GM12878 (cell line): ENCODE measurements at regions not wholly inside any gene's neighbourhood (a gene's known extent, or its start where the extent isn't known, plus 50 kb on each side); places are given as distances from the start of the nearest gene placed in this dataset.
A peak's percentile ranks its signal among the peaks of the same experiment; 100 is the strongest.

ENCODE experiments used
- ATAC-seq: fragments of 200-7000 bp; cut with Tn5 transposase; 3 replicates; pipeline ENCODE4 v1.9.1; 2020; ENCODE audit warnings: mild to moderate bottlenecking, moderate library complexity
- BruUV-seq: library from RNA; stranded (reverse); fragments of 400-500 nt; replicated peaks from 2 replicates; lab custom pipeline; 2021; lab: Mats Ljungman, UMichigan
- CTCF ChIA-PET: fragments of 300-600 bp; sonication (Branson Sonifier 250); formaldehyde crosslinking; extraction: SDS; loops from one replicate; lab custom pipeline; 2021; ENCODE audit warnings: inconsistent platforms; lab: Yijun Ruan, JAX
- POLR2A ChIA-PET: fragments of 350-600 bp; formaldehyde crosslinking; extraction: SDS; loops from one replicate; lab custom pipeline; 2021; ENCODE audit warnings: inconsistent platforms; lab: Charles Lee
- RAD21 ChIA-PET: fragments of 300-600 bp; sonication (Branson Sonifier 250); formaldehyde crosslinking; loops from one replicate; lab custom pipeline; 2023; ENCODE audit warnings: antibody characterized with exemption; ENCODE audit not compliant: unreplicated experiment; lab: Charles Lee
- SMC1A ChIA-PET: fragments of 300-600 bp; sonication (Branson Sonifier 250); formaldehyde crosslinking; loops from one replicate; lab custom pipeline; 2023; ENCODE audit not compliant: unreplicated experiment, uncharacterized antibody; lab: Charles Lee
- DNase-seq: peaks from one replicate; pipeline ENCODE4 v3.0.0-alpha.2; 2011; ENCODE audit warnings: low read depth, low spot score
- FAIRE-seq: peaks from 3 replicates; lab custom pipeline; 2011; peaks lifted over from hg19 to GRCh38; lab: Jason Lieb, UNC
- H2AFZ ChIP-seq: 2 replicates; pipeline ENCODE4 v1.6.0; 2011; ENCODE audit warnings: low read depth, low read length, control low read depth; ENCODE audit not compliant: control insufficient read depth
- H3K27ac ChIP-seq: 2 replicates; pipeline ENCODE4 v1.5.1; 2011; ENCODE audit warnings: control low read depth; ENCODE audit not compliant: control insufficient read depth, insufficient read depth
- H3K27me3 ChIP-seq, 2 experiments: replicated peaks in 1 of 2; 2 replicates each; pipeline versions ENCODE4 v1.6.0 to v1.6.1; 2011; ENCODE audit warnings: low read length in 1 of 2; ENCODE audit not compliant: control insufficient read depth in 2 of 2, insufficient read depth in 2 of 2
- H3K36me3 ChIP-seq, 2 experiments: 2 replicates each; pipeline ENCODE4 v1.5.1; 2011; ENCODE audit warnings: low read length in 1 of 2; ENCODE audit not compliant: control insufficient read depth in 2 of 2, insufficient read depth in 2 of 2
- H3K4me1 ChIP-seq: 2 replicates; pipeline ENCODE4 v1.6.1; 2011; ENCODE audit warnings: mild to moderate bottlenecking, low read length, moderate library complexity, mixed read lengths; ENCODE audit not compliant: control insufficient read depth, insufficient read depth
- H3K4me2 ChIP-seq: 2 replicates; pipeline ENCODE4 v1.6.0; 2011; ENCODE audit warnings: control low read depth; ENCODE audit not compliant: control insufficient read depth, insufficient read depth
- H3K4me3 ChIP-seq: fragments of 200-600 bp; sonication (generic); 2 replicates; pipeline ENCODE4 v1.5.1; 2016
- H3K79me2 ChIP-seq: 2 replicates; pipeline ENCODE4 v1.6.0; 2011; ENCODE audit warnings: low read length; ENCODE audit not compliant: control insufficient read depth, insufficient read depth
- H3K9ac ChIP-seq: 2 replicates; pipeline ENCODE4 v1.8.0; 2011; ENCODE audit warnings: low read length, control low read depth, mixed read lengths; ENCODE audit not compliant: control insufficient read depth, insufficient read depth
- H3K9me3 ChIP-seq: replicated peaks from 3 replicates; pipeline ENCODE4 v1.5.1; 2011; ENCODE audit warnings: mild to moderate bottlenecking, low read length; ENCODE audit not compliant: control insufficient read depth, insufficient read depth
- H4K20me1 ChIP-seq: 2 replicates; pipeline ENCODE4 v1.6.0; 2011; ENCODE audit not compliant: control insufficient read depth, insufficient read depth
- BRCA1 ChIP-seq: IDR thresholded peaks from 2 replicates; pipeline ENCODE4 v1.6.1; 2011; ENCODE audit warnings: low read depth, low read length, improper control_type of control experiment
- CBFB ChIP-seq: IDR thresholded peaks from 2 replicates; pipeline ENCODE4 v1.6.1; 2016; ENCODE audit warnings: antibody characterized with exemption, low read depth
- CEBPB ChIP-seq, 2 experiments: fragments of 150-350 bp in 1 of 2; IDR thresholded peaks; 2 replicates each; pipeline ENCODE4 v1.6.1; 2012 to 2014; ENCODE audit warnings: low read depth in 2 of 2, low read length in 2 of 2, borderline replicate concordance in 1 of 2, inconsistent platforms in 1 of 2
- GATAD2B ChIP-seq: fragments of 450-650 bp; conservative IDR thresholded peaks from 2 replicates; pipeline ENCODE4 v1.6.1; 2017; ENCODE audit warnings: low read depth, mild to moderate bottlenecking, moderate library complexity
- MEF2A ChIP-seq: IDR thresholded peaks from 2 replicates; pipeline ENCODE4 v1.6.1; 2011; ENCODE audit warnings: low read depth, mild to moderate bottlenecking, low read length, moderate library complexity; ENCODE audit not compliant: insufficient read depth
- MTA3 ChIP-seq: IDR thresholded peaks from 2 replicates; pipeline ENCODE4 v1.6.1; 2012; ENCODE audit warnings: low read length, inconsistent platforms, borderline replicate concordance
- NR2F1 ChIP-seq: fragments of 450-650 bp; conservative IDR thresholded peaks from 2 replicates; pipeline ENCODE4 v1.6.1; 2017; ENCODE audit warnings: mild to moderate bottlenecking
- PAX8 ChIP-seq: fragments of 450-650 bp; IDR thresholded peaks from 2 replicates; pipeline ENCODE4 v1.6.1; 2017; ENCODE audit warnings: mild to moderate bottlenecking, moderate library complexity
- POLR2A ChIP-seq: IDR thresholded peaks from 2 replicates; pipeline ENCODE4 v1.6.1; 2011; ENCODE audit warnings: low read depth, mild to moderate bottlenecking, low read length
- POLR2AphosphoS2 ChIP-seq: IDR thresholded peaks from 2 replicates; pipeline ENCODE4 v1.6.1; 2011; ENCODE audit warnings: low read depth, mild to moderate bottlenecking, low read length, improper control_type of control experiment, moderate library complexity
- RUNX3 ChIP-seq: IDR thresholded peaks from 2 replicates; pipeline ENCODE4 v1.6.1; 2012; ENCODE audit warnings: low read length, inconsistent platforms
- SRF ChIP-seq, 2 experiments: IDR thresholded peaks; 2 replicates each; pipeline ENCODE4 v1.6.1; 2011; ENCODE audit warnings: low read depth in 2 of 2, low read length in 2 of 2, mild to moderate bottlenecking in 1 of 2, moderate library complexity in 1 of 2
- ZNF622 ChIP-seq: fragments of 450-650 bp; IDR thresholded peaks from 2 replicates; pipeline ENCODE4 v1.6.1; 2017; ENCODE audit warnings: mild to moderate bottlenecking, inconsistent platforms
- WGBS: methylation state at CpG from one replicate; pipeline ENCODE4 v1.1.6; 2016; ENCODE audit warnings: low lambda C conversion rate; ENCODE audit not compliant: insufficient replicate concordance, insufficient coverage; ENCODE audit errors: missing lambda C conversion rate; 5-methylcytosine and 5-hydroxymethylcytosine counted together
- in situ Hi-C: fragments of 300-500 bp; cut with MboI; formaldehyde crosslinking; loops from 9 replicates; pipeline ENCODE4 v1.14.3; 2018; ENCODE audit warnings: mixed read lengths
- intact Hi-C: fragments of 100-400 bp; cut with micrococcal nuclease; formaldehyde crosslinking; loops from one replicate; pipeline ENCODE4 v1.14.2; 2022; ENCODE audit not compliant: unreplicated experiment
- TF ChIP-seq, protein P1 (sequence below): fragments of 450-650 bp; IDR thresholded peaks from 2 replicates; pipeline ENCODE4 v1.6.1; 2018; ENCODE audit warnings: mild to moderate bottlenecking, low read depth, moderate library complexity; ENCODE audit not compliant: partially characterized antibody
- TF ChIP-seq, protein P2 (sequence below): IDR thresholded peaks from 2 replicates; pipeline ENCODE4 v1.6.1; 2012; ENCODE audit warnings: low read depth, low read length, improper control_type of control experiment

DNA sequence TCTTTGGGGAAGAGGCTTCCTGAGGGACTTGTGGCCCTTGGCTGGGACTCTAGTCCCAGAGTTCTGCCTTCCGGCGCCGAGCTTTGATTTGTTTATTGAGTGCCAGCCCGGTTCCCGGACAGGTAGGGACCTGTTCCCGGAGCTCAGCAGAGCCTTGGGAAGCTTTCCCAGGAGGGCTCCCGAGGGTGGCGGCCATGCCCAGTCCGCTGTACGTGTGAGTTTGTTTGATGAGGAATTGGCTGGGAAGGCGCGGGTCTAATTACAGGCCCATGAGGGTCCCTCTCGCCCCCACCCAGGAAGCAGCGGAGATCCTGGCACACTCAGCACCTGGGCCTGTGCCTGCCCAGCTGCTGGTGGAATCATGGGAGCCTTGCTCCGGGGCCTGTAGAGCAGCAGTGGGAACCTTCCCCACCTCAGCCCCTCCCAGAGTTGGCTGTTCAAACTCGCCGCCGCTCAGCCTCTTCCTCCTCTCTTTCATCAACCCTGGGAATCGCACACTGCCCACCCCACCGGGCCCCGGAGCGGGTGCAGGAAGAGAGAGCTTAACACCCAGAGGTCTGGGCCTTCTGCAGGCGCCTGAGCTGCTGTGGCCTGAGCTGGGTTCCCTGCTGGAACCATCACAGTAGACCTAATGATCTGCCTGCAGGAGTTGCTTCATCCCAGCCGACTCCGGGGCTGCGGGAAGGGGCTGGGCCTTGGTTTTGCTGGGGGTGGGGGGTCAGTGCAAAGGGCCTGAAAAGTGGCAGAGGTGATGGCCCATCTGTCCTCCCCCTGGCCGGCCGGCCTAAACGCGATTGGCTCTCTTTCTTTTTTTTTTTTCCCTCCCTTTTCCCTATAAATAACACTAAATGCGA, 313.7 kb downstream of the SEC14L1 start (continued):
- TF ChIP-seq GATAD2B (peak; percentile 52; the same call in 1 of the 2 replicates), MTA3 (no peak), POLR2A (0 out of 2 replicates have a peak, but pooled peaks have one; percentile 10), ZNF622 (no peak)

DNA sequence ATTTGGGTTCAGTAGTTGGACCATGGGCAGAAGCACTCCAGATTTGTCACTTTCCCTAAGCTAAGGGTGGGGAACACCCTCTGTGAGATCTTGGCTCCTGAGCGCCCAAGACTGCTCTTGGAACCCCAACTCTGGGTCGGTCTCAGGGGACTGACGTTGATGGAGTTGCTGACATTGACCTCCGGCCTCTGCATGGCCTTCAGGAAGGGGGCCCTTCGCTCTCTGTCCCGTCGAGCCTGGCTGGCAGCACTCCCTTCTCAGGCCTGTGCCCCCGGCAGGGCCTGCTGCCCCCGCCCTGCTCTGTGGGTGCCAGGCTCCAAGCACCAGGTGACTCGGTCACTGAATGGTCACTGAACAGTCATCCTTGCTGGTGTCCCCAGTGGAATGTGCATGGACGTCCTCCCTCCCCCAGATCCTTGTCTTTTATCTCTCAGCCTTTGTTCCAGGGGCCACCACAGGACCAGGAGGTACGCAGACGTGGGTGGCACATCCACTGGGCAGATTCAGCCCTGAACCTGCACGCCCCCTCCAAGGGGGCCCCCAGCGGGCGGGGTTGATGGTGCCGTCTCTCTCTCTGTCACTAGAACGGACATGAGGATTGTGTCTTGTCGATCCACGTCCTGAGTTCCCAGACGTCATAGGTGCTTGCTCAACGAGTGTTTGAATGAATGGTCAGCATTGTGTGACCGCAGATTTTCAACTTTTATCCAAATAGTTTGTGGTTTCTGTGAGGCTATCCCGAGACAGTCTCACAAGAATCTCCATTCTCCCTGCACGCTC, 314.5 kb downstream of the SEC14L1 start:
- CTCF ChIA-PET, result interaction anchor here (1.3 to 6.4 kb wide), 5 partner anchors 8 to 26 kb away, joined by 4 to 53 read pairs (median 10); no protein-coding TSS in a partner anchor
- BruUV-seq, result no TSS peak
- 12% methylated on average over 25 of the region's 25 CpGs for WGBS

More for the DNA sequence above, 314.5 kb downstream of the SEC14L1 start:
- Histone ChIP-seq H3K4me3 (peak overlapping the region; percentile 94), H3K9ac (peak overlapping the region; percentile 86), H3K27me3 (no peaks in the 10 kb centered on the region), H2AFZ (no peak overlapping the region), H3K27ac (peak overlapping the region; percentile 99), H3K9me3 (no peaks in the 10 kb centered on the region), H3K4me2 (peak overlapping the region; percentile 98), H4K20me1 (no peaks in the 10 kb centered on the region), H3K79me2 (peaks cover 100% of the 10 kb centered on the region), H3K4me1 (peaks cover 56% of the 10 kb centered on the region), H3K36me3 (peaks cover 8% of the 10 kb centered on the region in 2 experiments; a peak in 3 of 4 replicates)
- POLR2A ChIA-PET, result interaction anchor here (2.2 to 6.4 kb wide), 2 partner anchors 11 to 13 kb away, joined by 7 to 78 read pairs; no protein-coding TSS in a partner anchor
- ATAC-seq, result no peak
- peak; percentile 27; the same call in 1 of the 2 replicates for TF ChIP-seq CBFB
- TF ChIP-seq SRF (IDR thresholded peaks at IDR 0.05; ENCODE audit: low read depth in 2 of 2, low read length in 2 of 2), result no peak
- no peak for TF ChIP-seq PAX8
- TF ChIP-seq MEF2A, result no peak
- no peak for TF ChIP-seq BRCA1
- peak; percentile 56 for TF ChIP-seq NR2F1
- TF ChIP-seq, protein P1, sequence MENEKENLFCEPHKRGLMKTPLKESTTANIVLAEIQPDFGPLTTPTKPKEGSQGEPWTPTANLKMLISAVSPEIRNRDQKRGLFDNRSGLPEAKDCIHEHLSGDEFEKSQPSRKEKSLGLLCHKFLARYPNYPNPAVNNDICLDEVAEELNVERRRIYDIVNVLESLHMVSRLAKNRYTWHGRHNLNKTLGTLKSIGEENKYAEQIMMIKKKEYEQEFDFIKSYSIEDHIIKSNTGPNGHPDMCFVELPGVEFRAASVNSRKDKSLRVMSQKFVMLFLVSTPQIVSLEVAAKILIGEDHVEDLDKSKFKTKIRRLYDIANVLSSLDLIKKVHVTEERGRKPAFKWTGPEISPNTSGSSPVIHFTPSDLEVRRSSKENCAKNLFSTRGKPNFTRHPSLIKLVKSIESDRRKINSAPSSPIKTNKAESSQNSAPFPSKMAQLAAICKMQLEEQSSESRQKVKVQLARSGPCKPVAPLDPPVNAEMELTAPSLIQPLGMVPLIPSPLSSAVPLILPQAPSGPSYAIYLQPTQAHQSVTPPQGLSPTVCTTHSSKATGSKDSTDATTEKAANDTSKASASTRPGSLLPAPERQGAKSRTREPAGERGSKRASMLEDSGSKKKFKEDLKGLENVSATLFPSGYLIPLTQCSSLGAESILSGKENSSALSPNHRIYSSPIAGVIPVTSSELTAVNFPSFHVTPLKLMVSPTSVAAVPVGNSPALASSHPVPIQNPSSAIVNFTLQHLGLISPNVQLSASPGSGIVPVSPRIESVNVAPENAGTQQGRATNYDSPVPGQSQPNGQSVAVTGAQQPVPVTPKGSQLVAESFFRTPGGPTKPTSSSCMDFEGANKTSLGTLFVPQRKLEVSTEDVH, result no peak
- TF ChIP-seq CEBPB (IDR thresholded peaks at IDR 0.05; ENCODE audit: borderline replicate concordance in 1 of 2, low read depth in 2 of 2, low read length in 2 of 2), result no peak
- peak; percentile 39; the same call in 1 of the 2 replicates for TF ChIP-seq POLR2AphosphoS2
- TF ChIP-seq, protein P2, sequence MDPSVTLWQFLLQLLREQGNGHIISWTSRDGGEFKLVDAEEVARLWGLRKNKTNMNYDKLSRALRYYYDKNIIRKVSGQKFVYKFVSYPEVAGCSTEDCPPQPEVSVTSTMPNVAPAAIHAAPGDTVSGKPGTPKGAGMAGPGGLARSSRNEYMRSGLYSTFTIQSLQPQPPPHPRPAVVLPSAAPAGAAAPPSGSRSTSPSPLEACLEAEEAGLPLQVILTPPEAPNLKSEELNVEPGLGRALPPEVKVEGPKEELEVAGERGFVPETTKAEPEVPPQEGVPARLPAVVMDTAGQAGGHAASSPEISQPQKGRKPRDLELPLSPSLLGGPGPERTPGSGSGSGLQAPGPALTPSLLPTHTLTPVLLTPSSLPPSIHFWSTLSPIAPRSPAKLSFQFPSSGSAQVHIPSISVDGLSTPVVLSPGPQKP, result no peak
- TF ChIP-seq POLR2A, result peak; percentile 48; the same call in 1 of the 2 replicates
- peak; percentile 56 for TF ChIP-seq RUNX3
- SMC1A ChIA-PET, result interaction anchor here (0.7 to 5.6 kb wide), 8 partner anchors 11 to 130 kb away, joined by 3 to 46 read pairs (median 16); no protein-coding TSS in a partner anchor
- RAD21 ChIA-PET, result interaction anchor here (1.4 to 6.8 kb wide), 6 partner anchors 10 to 40 kb away, joined by 3 to 102 read pairs (median 8); no protein-coding TSS in a partner anchor
- intact Hi-C loops (no loop called here), in situ Hi-C loops (loop anchor here (10.0 to 25.0 kb wide), 2 partner anchors 700 to 1193 kb away; partner anchors contain the start of gene UBALD2)
- FAIRE-seq, result no peak
- DNase-seq, result no peak
